ENCODE measurements at regions not wholly inside any gene's neighbourhood (a gene's known extent, or its start where the extent isn't known, plus 50 kb on each side); places are given as distances from the start of the nearest gene placed in this dataset.

DNA sequence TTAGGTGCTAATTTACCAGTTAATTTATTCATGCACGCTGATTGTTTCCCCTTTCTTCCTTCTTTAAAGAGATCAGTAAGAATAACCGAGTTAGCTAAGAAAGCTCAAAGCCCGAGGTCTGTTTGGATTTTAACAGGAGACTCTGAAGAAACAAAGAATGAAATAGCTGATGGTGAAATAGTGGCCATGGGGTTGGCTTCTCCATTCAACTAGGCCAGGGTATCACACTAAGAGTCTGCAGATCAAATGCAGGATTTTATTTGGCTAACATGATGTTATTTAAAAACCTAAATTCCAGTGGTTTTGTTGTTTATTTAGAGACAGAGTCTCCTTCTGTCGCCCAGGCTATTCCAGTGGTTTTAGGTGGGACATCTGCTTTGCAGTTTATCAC is 65.2 kb upstream of the SYPL1 start:
- TF ChIP-seq, protein P1, sequence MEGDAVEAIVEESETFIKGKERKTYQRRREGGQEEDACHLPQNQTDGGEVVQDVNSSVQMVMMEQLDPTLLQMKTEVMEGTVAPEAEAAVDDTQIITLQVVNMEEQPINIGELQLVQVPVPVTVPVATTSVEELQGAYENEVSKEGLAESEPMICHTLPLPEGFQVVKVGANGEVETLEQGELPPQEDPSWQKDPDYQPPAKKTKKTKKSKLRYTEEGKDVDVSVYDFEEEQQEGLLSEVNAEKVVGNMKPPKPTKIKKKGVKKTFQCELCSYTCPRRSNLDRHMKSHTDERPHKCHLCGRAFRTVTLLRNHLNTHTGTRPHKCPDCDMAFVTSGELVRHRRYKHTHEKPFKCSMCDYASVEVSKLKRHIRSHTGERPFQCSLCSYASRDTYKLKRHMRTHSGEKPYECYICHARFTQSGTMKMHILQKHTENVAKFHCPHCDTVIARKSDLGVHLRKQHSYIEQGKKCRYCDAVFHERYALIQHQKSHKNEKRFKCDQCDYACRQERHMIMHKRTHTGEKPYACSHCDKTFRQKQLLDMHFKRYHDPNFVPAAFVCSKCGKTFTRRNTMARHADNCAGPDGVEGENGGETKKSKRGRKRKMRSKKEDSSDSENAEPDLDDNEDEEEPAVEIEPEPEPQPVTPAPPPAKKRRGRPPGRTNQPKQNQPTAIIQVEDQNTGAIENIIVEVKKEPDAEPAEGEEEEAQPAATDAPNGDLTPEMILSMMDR (IDR thresholded peaks at IDR 0.05 in 4 of 5, conservative IDR thresholded peaks at IDR 0.05 in 1 of 5), result no peak
- TF ChIP-seq POLR2A (IDR thresholded peaks at IDR 0.05), result no peak
- Histone ChIP-seq H3K36me3 (no peaks in the 10 kb centered on the region), H3K9me3 (no peaks in the 10 kb centered on the region), H3K27ac (peak overlapping the region; percentile 69 to 73 (median 71)), H3K4me1 (peaks cover 18% of the 10 kb centered on the region in 2 donors), H3K27me3 (no peaks in the 10 kb centered on the region), H3K4me3 (no peak overlapping the region)
- DNase-seq (no peak), ATAC-seq (no peak)
- in situ Hi-C loops (cut with MboI; ENCODE audit: low sequenced_read_pairs in 4 of 4), result loop anchor here (5.0 to 25.0 kb wide), 5 partner anchors 108 to 485 kb away; partner anchors contain the start of genes NAMPT (in 3 of the 4) and CCDC71L (in 1 of the 4)
- intact Hi-C loops (cut with DNase I; ENCODE audit: low total_unique reads), result loop anchor here (1.0 to 5.0 kb wide), 6 partner anchors 40 to 975 kb away; partner anchors contain the start of gene CCDC71L

DNA sequence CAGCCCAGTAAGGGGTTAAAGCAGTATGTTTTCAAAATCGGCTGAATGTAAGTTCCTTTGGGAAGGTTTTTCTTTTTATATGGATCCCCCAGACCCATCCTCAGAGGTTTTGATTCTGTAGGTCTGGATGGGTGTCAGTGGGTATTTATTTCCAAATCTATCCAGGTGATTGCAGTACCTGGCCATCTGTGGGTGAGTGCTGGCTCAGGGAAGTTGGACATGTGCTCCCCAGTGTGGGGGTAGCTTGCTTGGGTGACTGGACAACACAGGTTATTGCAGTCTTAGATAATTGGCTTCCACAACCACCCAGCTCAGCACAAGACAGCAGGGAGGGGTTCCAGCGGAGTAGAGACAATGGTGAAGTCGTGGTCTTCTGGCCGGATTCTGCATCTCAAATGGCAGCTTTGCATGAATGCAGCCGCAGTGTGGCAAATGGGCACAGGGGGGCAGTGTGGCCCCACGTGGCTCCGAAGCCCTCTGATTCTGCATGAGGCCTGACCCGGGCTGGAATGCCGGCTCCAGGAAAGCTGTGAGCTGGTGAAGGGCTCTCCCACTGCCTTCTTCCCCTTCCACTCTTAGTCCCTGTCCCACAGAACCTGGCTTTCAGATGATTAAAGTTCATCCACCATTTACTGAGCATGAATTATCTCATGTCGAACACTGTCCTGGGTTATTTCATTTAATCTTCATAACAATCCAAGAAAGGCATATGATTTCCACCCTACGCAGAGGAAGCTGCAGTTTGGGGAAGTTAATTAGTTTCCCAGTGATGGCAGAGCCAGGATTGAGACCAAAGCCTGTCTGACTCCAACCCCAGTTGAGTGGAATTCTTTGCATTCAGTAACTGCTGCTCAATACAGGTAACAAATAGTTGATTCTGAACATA is 64.5 kb upstream of the SYPL1 start:
- Histone ChIP-seq H3K4me3 (no peak overlapping the region), H3K27ac (peak overlapping the region; percentile 69 to 73 (median 71)), H3K36me3 (no peaks in the 10 kb centered on the region), H3K27me3 (no peaks in the 10 kb centered on the region), H3K4me1 (peaks cover 18% of the 10 kb centered on the region in 2 donors), H3K9me3 (no peaks in the 10 kb centered on the region)
- peak; percentile 68 to 82 for ATAC-seq
- DNase-seq, result peak; percentile 63 to 75
- intact Hi-C loops (cut with DNase I; ENCODE audit: low total_unique reads), result loop anchor here (1.0 to 5.0 kb wide), 7 partner anchors 40 to 976 kb away; partner anchors contain the start of gene CCDC71L
- TF ChIP-seq POLR2A (IDR thresholded peaks at IDR 0.05), result no peak
- TF ChIP-seq, protein P1 (IDR thresholded peaks at IDR 0.05 in 4 of 5, conservative IDR thresholded peaks at IDR 0.05 in 1 of 5), result peak; percentile 90 to 98 (median 97)
- in situ Hi-C loops (cut with MboI; ENCODE audit: low sequenced_read_pairs in 4 of 4), result loop anchor here (5.0 to 25.0 kb wide), 5 partner anchors 108 to 486 kb away; partner anchors contain the start of genes NAMPT (in 3 of the 4) and CCDC71L (in 1 of the 4)

DNA sequence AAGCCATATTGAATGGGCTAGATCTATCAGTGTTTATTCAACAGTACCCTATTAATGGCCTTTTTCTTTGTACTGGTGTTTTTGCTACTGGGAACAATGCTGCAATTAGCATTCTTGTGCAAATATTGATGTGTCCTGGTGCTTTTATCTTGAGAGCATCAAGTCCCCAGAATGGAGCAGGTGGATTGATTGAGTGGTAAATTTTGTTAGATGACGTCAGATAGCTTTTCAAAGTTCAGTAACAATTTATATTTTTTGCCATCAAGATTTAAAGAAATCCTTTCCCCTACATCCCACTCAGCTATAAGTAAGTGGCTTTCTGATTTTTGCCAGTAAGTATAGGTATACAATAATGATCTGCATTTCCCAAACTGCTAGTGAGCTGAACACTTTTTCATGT is 63.4 kb upstream of the SYPL1 start:
- no peak for DNase-seq
- H3K27ac ChIP-seq, result no peak overlapping the region
- in situ Hi-C loops (cut with MboI; ENCODE audit: low sequenced_read_pairs in 4 of 4) (loop anchor here (5.0 to 25.0 kb wide), 5 partner anchors 109 to 487 kb away; partner anchors contain the start of genes NAMPT (in 3 of the 4) and CCDC71L (in 1 of the 4)), intact Hi-C loops (cut with DNase I; ENCODE audit: low total_unique reads) (loop anchor here (5.0 kb wide), 4 partner anchors 247 to 977 kb away; partner anchors contain the start of gene CCDC71L)
- H3K4me1 ChIP-seq, result peaks cover 18% of the 10 kb centered on the region in 2 donors
- ATAC-seq, result no peak
- H3K27me3 ChIP-seq, result no peaks in the 10 kb centered on the region
- TF ChIP-seq, protein P1 (IDR thresholded peaks at IDR 0.05 in 4 of 5, conservative IDR thresholded peaks at IDR 0.05 in 1 of 5), result no peak
- no peak for TF ChIP-seq POLR2A (IDR thresholded peaks at IDR 0.05)
- no peaks in the 10 kb centered on the region for H3K36me3 ChIP-seq
- no peaks in the 10 kb centered on the region for H3K9me3 ChIP-seq
- H3K4me3 ChIP-seq, result no peak overlapping the region

DNA sequence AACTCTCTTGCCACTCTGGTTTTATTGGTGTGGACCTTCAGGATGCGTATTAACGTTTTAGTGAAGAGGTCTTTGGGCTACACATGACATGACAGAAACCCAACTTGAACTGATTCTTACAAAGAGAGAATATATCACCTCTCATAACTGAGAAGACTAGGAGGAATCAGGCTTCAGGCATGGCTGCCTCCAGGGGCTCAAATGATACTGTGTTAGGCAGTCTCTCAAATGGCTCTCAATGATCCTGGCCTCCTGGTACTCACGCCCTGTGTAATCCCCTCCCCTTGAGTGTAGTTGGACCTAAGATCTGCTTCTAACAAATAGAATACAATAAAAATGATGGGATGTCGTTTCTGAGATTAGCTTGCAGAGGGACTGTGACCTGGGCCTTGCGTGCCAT is 58.5 kb upstream of the SYPL1 start:
- H3K27ac ChIP-seq, result no peak overlapping the region
- peaks cover 19 to 20% of the 10 kb centered on the region in 2 donors for H3K4me1 ChIP-seq
- no peaks in the 10 kb centered on the region for H3K27me3 ChIP-seq
- no peak for DNase-seq
- intact Hi-C loops (cut with DNase I; ENCODE audit: low total_unique reads), result no loop called here
- no peak for TF ChIP-seq POLR2A (IDR thresholded peaks at IDR 0.05)
- TF ChIP-seq, protein P1 (IDR thresholded peaks at IDR 0.05 in 4 of 5, conservative IDR thresholded peaks at IDR 0.05 in 1 of 5), result no peak
- no peak overlapping the region for H3K4me3 ChIP-seq
- H3K36me3 ChIP-seq, result no peaks in the 10 kb centered on the region
- in situ Hi-C loops (cut with MboI; ENCODE audit: low sequenced_read_pairs in 4 of 4), result loop anchor here in 2 of 4 donors (10.0 to 25.0 kb wide), 4 partner anchors 114 to 508 kb away; partner anchors contain the start of genes NAMPT (in 2 of the 2) and ATXN7L1 (in 1 of the 2)
- no peak for ATAC-seq
- no peaks in the 10 kb centered on the region for H3K9me3 ChIP-seq

All from gastrocnemius medialis (tissue), 4 donors.